GM18499 (cell line): ENCODE measurements at regions not wholly inside any gene's neighbourhood (a gene's known extent, or its start where the extent isn't known, plus 50 kb on each side); places are given as distances from the start of the nearest gene placed in this dataset.
"Not testable (repeated sequence)": the region's sequence is repeated elsewhere in the genome, so short reads cannot be mapped to it uniquely, and the experiment has no call there.

Source experiments
- ATAC-seq: cut with Tn5 transposase; IDR thresholded peaks from one replicate; pipeline ENCODE4 v1.9.1; 2021; ENCODE audit warnings: moderate number of reproducible peaks; ENCODE audit not compliant: insufficient read depth, unreplicated experiment

GRCh38 chr18:35770376-35771014 is 189.0 kb downstream of the GALNT1 start:
- peak; percentile 56 for ATAC-seq

- ATAC-seq = no peak
Observed at GRCh38 chr18:35771172-35771571, 189.6 kb downstream of the GALNT1 start.

- ATAC-seq = no peak
Observed at GRCh38 chr18:35775887-35776286, 194.3 kb downstream of the GALNT1 start.

GRCh38 chr18:35776473-35776872 is 194.9 kb downstream of the GALNT1 start:
- ATAC-seq = no peak

- no peak for ATAC-seq
Observed at GRCh38 chr18:35777039-35777438, 195.4 kb upstream of the RMP24 start.

GRCh38 chr18:35778850-35779627 is 193.4 kb upstream of the RMP24 start:
- ATAC-seq = no peak

- ATAC-seq = no peak
Observed at GRCh38 chr18:35780937-35781336, 191.5 kb upstream of the RMP24 start.

GRCh38 chr18:35782926-35783325 is 189.6 kb upstream of the RMP24 start:
- ATAC-seq = no peak

- ATAC-seq = no peak
Observed at GRCh38 chr18:35786365-35787042, 186.0 kb upstream of the RMP24 start.

- ATAC-seq = no peak
Observed at GRCh38 chr18:35789543-35789942, 182.9 kb upstream of the RMP24 start.

GRCh38 chr18:35797948-35798347 is 174.5 kb upstream of the RMP24 start:
- no peak for ATAC-seq

- no peak for ATAC-seq
Observed at GRCh38 chr18:35803551-35803950, 168.9 kb upstream of the RMP24 start.

GRCh38 chr18:35804377-35804776 is 168.1 kb upstream of the RMP24 start:
- ATAC-seq = no peak

- no peak for ATAC-seq
Observed at GRCh38 chr18:35807811-35808335, 164.6 kb upstream of the RMP24 start.

GRCh38 chr18:35808796-35809195 is 163.7 kb upstream of the RMP24 start:
- no peak for ATAC-seq

GRCh38 chr18:35810520-35810919 is 162.0 kb upstream of the RMP24 start:
- no peak for ATAC-seq

- no peak for ATAC-seq
Observed at GRCh38 chr18:35811896-35812295, 160.6 kb upstream of the RMP24 start.

- not testable (repeated sequence) for ATAC-seq
Observed at GRCh38 chr18:35815011-35815410, 157.5 kb upstream of the RMP24 start.

- ATAC-seq = no peak
Observed at GRCh38 chr18:35816003-35816402, 156.5 kb upstream of the RMP24 start.

GRCh38 chr18:35817604-35818352 is 154.7 kb upstream of the RMP24 start:
- ATAC-seq = no peak

GRCh38 chr18:35818353-35818667 is 154.2 kb upstream of the RMP24 start:
- ATAC-seq = no peak
